GM23338 (cell line): ENCODE measurements at regions not wholly inside any gene's neighbourhood (a gene's known extent, or its start where the extent isn't known, plus 50 kb on each side); places are given as distances from the start of the nearest gene placed in this dataset.

Experiments used
- CREB1 ChIP-seq: fragments of 250-450 bp; sonication (Bioruptor Pico); IDR thresholded peaks from 2 replicates; pipeline ENCODE4 v1.5.0; 2020; ENCODE audit warnings: low read depth, mild to moderate bottlenecking, moderate library complexity
- EZH2 ChIP-seq: fragments of 200-600 bp; sonication (generic); IDR thresholded peaks from one replicate; pipeline ENCODE4 v1.8.0; 2017; ENCODE audit warnings: antibody characterized with exemption, mild to moderate bottlenecking, low read depth; ENCODE audit not compliant: unreplicated experiment
- EZH2phosphoT487 ChIP-seq: fragments of 200-600 bp; sonication (generic); IDR thresholded peaks from one replicate; pipeline ENCODE4 v1.8.1; 2018; ENCODE audit warnings: antibody characterized with exemption; ENCODE audit not compliant: unreplicated experiment
- JUNB ChIP-seq: IDR thresholded peaks from one replicate; pipeline ENCODE4 v1.6.1; 2016; ENCODE audit warnings: antibody characterized with exemption; ENCODE audit not compliant: unreplicated experiment
- NANOG ChIP-seq: IDR thresholded peaks from 2 replicates; pipeline ENCODE4 v1.6.1; 2016; ENCODE audit warnings: antibody characterized with exemption, borderline replicate concordance
- POLR2AphosphoS5 ChIP-seq: IDR thresholded peaks from 2 replicates; pipeline ENCODE4 v1.6.1; 2016; ENCODE audit warnings: antibody characterized with exemption, low read depth
- TF ChIP-seq, protein P1 (sequence below), 2 experiments: fragments of 200-600 bp in 1 of 2; sonication (generic) in 1 of 2; conservative IDR thresholded peaks; 2 replicates each; pipeline versions ENCODE4 v1.5.1 to v1.6.1; 2016 to 2017; ENCODE audit warnings: antibody characterized with exemption in 2 of 2, low read depth in 2 of 2, mild to moderate bottlenecking in 2 of 2, moderate library complexity in 1 of 2
- TF ChIP-seq, protein P2 (sequence below): IDR thresholded peaks from one replicate; pipeline ENCODE4 v1.6.1; 2018; ENCODE audit warnings: antibody characterized with exemption; ENCODE audit not compliant: unreplicated experiment
- TF ChIP-seq, protein P3 (sequence below): IDR thresholded peaks from 2 replicates; pipeline ENCODE4 v1.6.1; 2016; ENCODE audit warnings: antibody characterized with exemption

DNA sequence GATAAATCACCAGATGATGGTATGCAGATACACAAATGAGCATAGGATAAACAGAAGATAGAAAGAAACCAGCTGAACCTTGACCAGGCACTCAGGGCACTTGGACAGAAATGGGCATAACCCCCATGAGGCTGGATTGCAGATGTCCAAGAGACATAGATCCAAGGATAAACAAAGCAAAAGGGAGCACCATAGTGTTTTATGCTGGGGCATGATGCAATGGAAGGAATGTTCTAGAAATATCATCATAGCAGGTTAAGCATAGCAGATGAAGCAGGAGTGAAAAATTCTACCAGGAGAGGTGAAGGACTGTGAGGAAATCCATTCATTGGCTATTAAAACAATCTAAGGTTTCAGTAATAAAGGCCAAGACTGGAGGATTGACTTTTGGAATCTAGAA is 70.5 kb upstream of the TES start:
- TF ChIP-seq, protein P1, sequence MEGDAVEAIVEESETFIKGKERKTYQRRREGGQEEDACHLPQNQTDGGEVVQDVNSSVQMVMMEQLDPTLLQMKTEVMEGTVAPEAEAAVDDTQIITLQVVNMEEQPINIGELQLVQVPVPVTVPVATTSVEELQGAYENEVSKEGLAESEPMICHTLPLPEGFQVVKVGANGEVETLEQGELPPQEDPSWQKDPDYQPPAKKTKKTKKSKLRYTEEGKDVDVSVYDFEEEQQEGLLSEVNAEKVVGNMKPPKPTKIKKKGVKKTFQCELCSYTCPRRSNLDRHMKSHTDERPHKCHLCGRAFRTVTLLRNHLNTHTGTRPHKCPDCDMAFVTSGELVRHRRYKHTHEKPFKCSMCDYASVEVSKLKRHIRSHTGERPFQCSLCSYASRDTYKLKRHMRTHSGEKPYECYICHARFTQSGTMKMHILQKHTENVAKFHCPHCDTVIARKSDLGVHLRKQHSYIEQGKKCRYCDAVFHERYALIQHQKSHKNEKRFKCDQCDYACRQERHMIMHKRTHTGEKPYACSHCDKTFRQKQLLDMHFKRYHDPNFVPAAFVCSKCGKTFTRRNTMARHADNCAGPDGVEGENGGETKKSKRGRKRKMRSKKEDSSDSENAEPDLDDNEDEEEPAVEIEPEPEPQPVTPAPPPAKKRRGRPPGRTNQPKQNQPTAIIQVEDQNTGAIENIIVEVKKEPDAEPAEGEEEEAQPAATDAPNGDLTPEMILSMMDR (conservative IDR thresholded peaks at IDR 0.05; ENCODE audit: low read depth in 2 of 2): no peak
- TF ChIP-seq POLR2AphosphoS5: no peak
- TF ChIP-seq EZH2: no peak
- no peak for TF ChIP-seq EZH2phosphoT487
- TF ChIP-seq, protein P2, sequence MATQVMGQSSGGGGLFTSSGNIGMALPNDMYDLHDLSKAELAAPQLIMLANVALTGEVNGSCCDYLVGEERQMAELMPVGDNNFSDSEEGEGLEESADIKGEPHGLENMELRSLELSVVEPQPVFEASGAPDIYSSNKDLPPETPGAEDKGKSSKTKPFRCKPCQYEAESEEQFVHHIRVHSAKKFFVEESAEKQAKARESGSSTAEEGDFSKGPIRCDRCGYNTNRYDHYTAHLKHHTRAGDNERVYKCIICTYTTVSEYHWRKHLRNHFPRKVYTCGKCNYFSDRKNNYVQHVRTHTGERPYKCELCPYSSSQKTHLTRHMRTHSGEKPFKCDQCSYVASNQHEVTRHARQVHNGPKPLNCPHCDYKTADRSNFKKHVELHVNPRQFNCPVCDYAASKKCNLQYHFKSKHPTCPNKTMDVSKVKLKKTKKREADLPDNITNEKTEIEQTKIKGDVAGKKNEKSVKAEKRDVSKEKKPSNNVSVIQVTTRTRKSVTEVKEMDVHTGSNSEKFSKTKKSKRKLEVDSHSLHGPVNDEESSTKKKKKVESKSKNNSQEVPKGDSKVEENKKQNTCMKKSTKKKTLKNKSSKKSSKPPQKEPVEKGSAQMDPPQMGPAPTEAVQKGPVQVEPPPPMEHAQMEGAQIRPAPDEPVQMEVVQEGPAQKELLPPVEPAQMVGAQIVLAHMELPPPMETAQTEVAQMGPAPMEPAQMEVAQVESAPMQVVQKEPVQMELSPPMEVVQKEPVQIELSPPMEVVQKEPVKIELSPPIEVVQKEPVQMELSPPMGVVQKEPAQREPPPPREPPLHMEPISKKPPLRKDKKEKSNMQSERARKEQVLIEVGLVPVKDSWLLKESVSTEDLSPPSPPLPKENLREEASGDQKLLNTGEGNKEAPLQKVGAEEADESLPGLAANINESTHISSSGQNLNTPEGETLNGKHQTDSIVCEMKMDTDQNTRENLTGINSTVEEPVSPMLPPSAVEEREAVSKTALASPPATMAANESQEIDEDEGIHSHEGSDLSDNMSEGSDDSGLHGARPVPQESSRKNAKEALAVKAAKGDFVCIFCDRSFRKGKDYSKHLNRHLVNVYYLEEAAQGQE: no peak
- no peak for TF ChIP-seq JUNB
- TF ChIP-seq NANOG: no peak
- TF ChIP-seq, protein P3, sequence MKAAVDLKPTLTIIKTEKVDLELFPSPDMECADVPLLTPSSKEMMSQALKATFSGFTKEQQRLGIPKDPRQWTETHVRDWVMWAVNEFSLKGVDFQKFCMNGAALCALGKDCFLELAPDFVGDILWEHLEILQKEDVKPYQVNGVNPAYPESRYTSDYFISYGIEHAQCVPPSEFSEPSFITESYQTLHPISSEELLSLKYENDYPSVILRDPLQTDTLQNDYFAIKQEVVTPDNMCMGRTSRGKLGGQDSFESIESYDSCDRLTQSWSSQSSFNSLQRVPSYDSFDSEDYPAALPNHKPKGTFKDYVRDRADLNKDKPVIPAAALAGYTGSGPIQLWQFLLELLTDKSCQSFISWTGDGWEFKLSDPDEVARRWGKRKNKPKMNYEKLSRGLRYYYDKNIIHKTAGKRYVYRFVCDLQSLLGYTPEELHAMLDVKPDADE: no peak
- TF ChIP-seq CREB1 (CRISPR knock-in tag): no peak
